CD14-positive monocyte (primary cell): ENCODE measurements at regions not wholly inside any gene's neighbourhood (a gene's known extent, or its start where the extent isn't known, plus 50 kb on each side); places are given as distances from the start of the nearest gene placed in this dataset.

Experiments
- DNase-seq, 3 donors: peaks; one replicate each; pipeline ENCODE4 v3.0.0-alpha.2; 2011 to 2022
- H2AFZ ChIP-seq: 2 replicates; pipeline ENCODE4 v1.6.0; 2012; ENCODE audit warnings: mild to moderate bottlenecking, low read depth, low read length, inconsistent platforms; ENCODE audit not compliant: insufficient read depth, poor library complexity, severe bottlenecking
- H3K27ac ChIP-seq, 2 donors: 1 replicate in 1 of 2; 2 replicates in 1 of 2; pipeline ENCODE4 v1.5.1; 2012 to 2013; ENCODE audit warnings: low read length in 2 of 2, control low read depth in 1 of 2, inconsistent platforms in 1 of 2, low read depth in 1 of 2, mild to moderate bottlenecking in 1 of 2
- H3K27me3 ChIP-seq, 2 donors: one replicate each; pipeline versions ENCODE4 v1.6.0 to v1.6.1; 2011 to 2013; ENCODE audit warnings: low read length in 2 of 2; ENCODE audit not compliant: control insufficient read depth in 2 of 2, insufficient read depth in 2 of 2
- H3K36me3 ChIP-seq, 2 donors: replicated peaks in 1 of 2; 1 replicate in 1 of 2; 2 replicates in 1 of 2; pipeline versions ENCODE4 v1.5.1 to v1.6.1; 2012 to 2013; ENCODE audit warnings: low read length in 2 of 2, control low read depth in 1 of 2, inconsistent platforms in 1 of 2, mild to moderate bottlenecking in 1 of 2; ENCODE audit not compliant: insufficient read depth in 2 of 2, control insufficient read depth in 1 of 2
- H3K4me1 ChIP-seq, 2 donors: 1 replicate in 1 of 2; 2 replicates in 1 of 2; pipeline versions ENCODE4 v1.5.1 to v1.6.1; 2012 to 2013; ENCODE audit warnings: low read length in 2 of 2, control low read depth in 1 of 2, inconsistent platforms in 1 of 2, mild to moderate bottlenecking in 1 of 2, moderate library complexity in 1 of 2; ENCODE audit not compliant: insufficient read depth in 2 of 2, control insufficient read depth in 1 of 2
- H3K4me2 ChIP-seq: replicated peaks from 2 replicates; pipeline ENCODE3; 2012; ENCODE audit warnings: low read length, moderate library complexity, mild to moderate bottlenecking; ENCODE audit not compliant: poor library complexity, severe bottlenecking; ENCODE audit errors: extremely low read depth
- H3K4me3 ChIP-seq, 3 experiments: fragments of 200-600 bp in 1 of 3; sonication (generic) in 1 of 3; replicated peaks in 1 of 3; 1 replicate in 2 of 3; 2 replicates in 1 of 3; pipeline ENCODE4 v1.5.1; 2011 to 2013; ENCODE audit warnings: low read length in 3 of 3, mild to moderate bottlenecking in 3 of 3, control low read depth in 2 of 3, low read depth in 2 of 3, inconsistent platforms in 1 of 3, moderate library complexity in 1 of 3
- H3K79me2 ChIP-seq: 2 replicates; pipeline ENCODE4 v1.6.0; 2012; ENCODE audit warnings: mild to moderate bottlenecking, control low read depth, inconsistent platforms, low read length, moderate library complexity; ENCODE audit not compliant: insufficient read depth
- H3K9ac ChIP-seq: 2 replicates; pipeline ENCODE4 v1.6.0; 2017; ENCODE audit warnings: low read length, mild to moderate bottlenecking; ENCODE audit not compliant: insufficient read depth, poor library complexity, severe bottlenecking
- H3K9me3 ChIP-seq, 2 donors: replicated peaks in 1 of 2; 1 replicate in 1 of 2; 2 replicates in 1 of 2; pipeline versions ENCODE4 v1.5.1 to v1.6.1; 2012 to 2013; ENCODE audit warnings: low read length in 2 of 2, control low read depth in 1 of 2; ENCODE audit not compliant: control insufficient read depth in 1 of 2, insufficient read depth in 1 of 2
- H4K20me1 ChIP-seq: 2 replicates; pipeline ENCODE4 v1.6.0; 2012; ENCODE audit warnings: mild to moderate bottlenecking, low read length, control low read depth, moderate library complexity; ENCODE audit not compliant: insufficient read depth
- H3K27ac Mint-ChIP-seq, 7 donors: one replicate each; pipeline ENCODE4 v1.8.0; 2020; ENCODE audit warnings: mild to moderate bottlenecking in 7 of 7, mixed read lengths in 7 of 7, moderate library complexity in 6 of 7, inconsistent platforms in 2 of 7
- H3K27me3 Mint-ChIP-seq, 3 donors: one replicate each; pipeline ENCODE4 v1.8.0; 2021 to 2022; ENCODE audit warnings: low read depth in 3 of 3, mild to moderate bottlenecking in 3 of 3, mixed read lengths in 3 of 3, moderate library complexity in 3 of 3, inconsistent platforms in 1 of 3
- H3K36me3 Mint-ChIP-seq, 2 donors: one replicate each; pipeline ENCODE4 v1.8.0; 2020; ENCODE audit warnings: mixed read lengths in 2 of 2, inconsistent platforms in 1 of 2, mild to moderate bottlenecking in 1 of 2
- H3K4me1 Mint-ChIP-seq: one replicate; pipeline ENCODE4 v1.8.0; 2020; ENCODE audit warnings: mild to moderate bottlenecking, mixed read lengths
- H3K4me3 Mint-ChIP-seq, 2 donors: one replicate each; pipeline ENCODE4 v1.8.0; 2020; ENCODE audit warnings: mild to moderate bottlenecking in 2 of 2, mixed read lengths in 2 of 2, moderate library complexity in 1 of 2
- H3K9me3 Mint-ChIP-seq, 7 donors: one replicate each; pipeline ENCODE4 v1.8.0; 2020 to 2022; ENCODE audit warnings: mixed read lengths in 7 of 7, mild to moderate bottlenecking in 6 of 7, moderate library complexity in 6 of 7, inconsistent platforms in 2 of 7
- WGBS: methylation state at CpG from one replicate; pipeline ENCODE4 v1.1.5; 2013; ENCODE audit warnings: missing lambda C conversion rate; ENCODE audit not compliant: insufficient coverage; 5-methylcytosine and 5-hydroxymethylcytosine counted together
- intact Hi-C, 2 donors: fragments of 100-400 bp; cut with micrococcal nuclease; formaldehyde crosslinking; loops; one replicate each; pipeline versions ENCODE4 v1.15.0 to v1.15.1; 2023
- TF ChIP-seq, protein P1 (sequence below): fragments of 200-600 bp; IDR thresholded peaks from one replicate; pipeline ENCODE4 v1.8.0; 2022; ENCODE audit warnings: antibody characterized with exemption, mild to moderate bottlenecking

DNA sequence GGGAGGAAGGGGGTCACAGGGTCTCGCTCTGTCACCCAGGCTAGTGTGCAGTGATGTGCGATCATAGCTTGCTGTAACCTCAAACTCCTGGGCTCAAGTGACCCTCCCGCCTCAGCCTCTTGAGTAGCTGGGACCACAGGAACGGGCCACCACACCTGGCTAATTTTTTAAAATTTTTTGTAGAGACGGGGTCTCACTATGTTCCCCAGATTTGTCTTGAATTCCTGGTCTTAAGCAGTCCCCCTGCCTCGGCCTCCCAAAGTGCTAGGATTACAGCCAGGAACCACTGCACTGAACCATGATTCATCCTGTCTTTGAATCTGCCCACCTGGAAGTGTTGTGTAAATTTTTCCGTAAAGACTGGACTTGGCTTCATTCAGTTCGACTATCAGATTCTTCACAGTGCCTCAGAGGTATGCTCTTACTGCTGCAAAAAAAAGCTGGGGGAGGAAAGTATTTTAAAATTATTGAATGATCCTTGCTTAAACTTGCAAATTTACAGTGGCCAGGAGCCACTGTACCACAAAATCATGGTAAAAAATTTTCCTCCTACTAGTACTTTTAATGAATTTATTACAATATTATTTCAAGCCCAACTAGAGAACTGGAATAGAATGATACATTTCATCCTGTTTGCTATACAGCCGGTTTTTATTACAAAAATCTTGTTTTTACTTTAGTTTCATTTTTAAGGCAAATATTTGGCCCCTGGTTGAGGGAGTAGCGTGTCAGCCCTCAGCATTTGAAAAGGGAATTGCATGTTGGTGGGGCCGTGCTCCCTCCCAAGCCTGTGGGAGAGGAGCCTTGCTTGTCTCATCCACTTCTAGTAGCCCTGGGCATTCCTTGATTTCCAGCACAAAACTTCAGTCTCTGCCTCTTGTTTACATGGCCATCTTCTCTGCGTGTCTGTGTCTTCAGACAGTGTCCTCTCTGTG lies 202.5 kb upstream of the SGK1 start:
- WGBS, result 92% methylated on average over 7 of the region's 12 CpGs
- intact Hi-C loops, result loop anchor here in 1 of 2 donors (10.0 kb wide), 1 partner anchor 226 kb away; no protein-coding TSS in a partner anchor
- H2AFZ ChIP-seq, result peak overlapping the region; percentile 12
- Mint-ChIP-seq H3K27ac (peak overlapping the region in 6 of 7 donors; percentile 15 to 92 (median 76)), H3K4me3 (no peak overlapping the region), H3K27me3 (peaks cover 0 to 1% (median 0%) of the 10 kb centered on the region in 3 donors), H3K4me1 (peaks cover 42% of the 10 kb centered on the region), H3K9me3 (no peaks in the 10 kb centered on the region), H3K36me3 (peaks cover 0 to 2% of the 10 kb centered on the region in 2 donors)
- no peaks in the 10 kb centered on the region for H3K36me3 ChIP-seq
- no peaks in the 10 kb centered on the region for H3K79me2 ChIP-seq
- H3K27me3 ChIP-seq, result no peaks in the 10 kb centered on the region
- H3K9ac ChIP-seq, result no peak overlapping the region
- TF ChIP-seq, protein P1, sequence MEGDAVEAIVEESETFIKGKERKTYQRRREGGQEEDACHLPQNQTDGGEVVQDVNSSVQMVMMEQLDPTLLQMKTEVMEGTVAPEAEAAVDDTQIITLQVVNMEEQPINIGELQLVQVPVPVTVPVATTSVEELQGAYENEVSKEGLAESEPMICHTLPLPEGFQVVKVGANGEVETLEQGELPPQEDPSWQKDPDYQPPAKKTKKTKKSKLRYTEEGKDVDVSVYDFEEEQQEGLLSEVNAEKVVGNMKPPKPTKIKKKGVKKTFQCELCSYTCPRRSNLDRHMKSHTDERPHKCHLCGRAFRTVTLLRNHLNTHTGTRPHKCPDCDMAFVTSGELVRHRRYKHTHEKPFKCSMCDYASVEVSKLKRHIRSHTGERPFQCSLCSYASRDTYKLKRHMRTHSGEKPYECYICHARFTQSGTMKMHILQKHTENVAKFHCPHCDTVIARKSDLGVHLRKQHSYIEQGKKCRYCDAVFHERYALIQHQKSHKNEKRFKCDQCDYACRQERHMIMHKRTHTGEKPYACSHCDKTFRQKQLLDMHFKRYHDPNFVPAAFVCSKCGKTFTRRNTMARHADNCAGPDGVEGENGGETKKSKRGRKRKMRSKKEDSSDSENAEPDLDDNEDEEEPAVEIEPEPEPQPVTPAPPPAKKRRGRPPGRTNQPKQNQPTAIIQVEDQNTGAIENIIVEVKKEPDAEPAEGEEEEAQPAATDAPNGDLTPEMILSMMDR, result no peak
- peaks cover 24 to 29% of the 10 kb centered on the region in 2 donors for H3K4me1 ChIP-seq
- H3K9me3 ChIP-seq, result no peaks in the 10 kb centered on the region
- H4K20me1 ChIP-seq, result no peaks in the 10 kb centered on the region
- H3K4me3 ChIP-seq, result no peak overlapping the region
- H3K4me2 ChIP-seq, result no peak overlapping the region
- peak overlapping the region in 1 of 2 donors; percentile 64 for H3K27ac ChIP-seq
- DNase-seq, result no peak

DNA sequence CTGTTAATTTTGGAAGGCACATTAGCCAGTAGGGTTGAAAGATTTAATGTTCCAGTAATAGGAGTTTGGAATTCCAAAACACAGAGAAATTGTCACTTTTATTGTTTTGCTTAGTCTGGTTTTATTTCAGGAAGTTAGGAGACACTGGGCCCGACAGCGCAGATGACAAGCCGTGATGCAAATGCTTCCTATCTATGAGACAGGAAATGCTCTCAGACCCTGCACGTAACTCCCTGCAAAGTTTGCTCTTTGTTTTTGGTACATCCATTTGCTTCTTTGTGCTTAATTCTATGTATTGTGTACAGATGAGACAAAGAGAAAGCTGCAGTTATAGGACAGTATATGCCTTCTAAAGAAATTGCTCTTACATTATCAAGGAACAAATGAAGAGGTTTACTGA lies 201.6 kb upstream of the SGK1 start:
- Mint-ChIP-seq H3K27ac (peak overlapping the region; percentile 59 to 92 (median 87)), H3K4me1 (peaks cover 42% of the 10 kb centered on the region), H3K36me3 (peaks cover 0 to 2% of the 10 kb centered on the region in 2 donors), H3K27me3 (peaks cover 0 to 1% (median 0%) of the 10 kb centered on the region in 3 donors), H3K9me3 (no peaks in the 10 kb centered on the region), H3K4me3 (peak overlapping the region in 1 of 2 donors; percentile 39)
- Histone ChIP-seq H3K9me3 (no peaks in the 10 kb centered on the region), H3K27ac (peak overlapping the region in 1 of 2 donors; percentile 64), H3K4me2 (peak overlapping the region; percentile 24), H3K27me3 (no peaks in the 10 kb centered on the region), H3K79me2 (no peaks in the 10 kb centered on the region), H3K36me3 (no peaks in the 10 kb centered on the region), H3K4me1 (peaks cover 24 to 29% of the 10 kb centered on the region in 2 donors), H3K9ac (no peak overlapping the region), H4K20me1 (no peaks in the 10 kb centered on the region), H2AFZ (no peak overlapping the region), H3K4me3 (no peak overlapping the region)
- TF ChIP-seq, protein P1, result no peak
- intact Hi-C loops, result loop anchor here (10.0 kb wide), 2 partner anchors 145 to 345 kb away; no protein-coding TSS in a partner anchor
- WGBS, result 0% methylated on average over 4 of the region's 4 CpGs
- DNase-seq, result peak; percentile 79 to 88 (median 80)
